Ishikawa (cell line): ENCODE measurements at regions not wholly inside any gene's neighbourhood (a gene's known extent, or its start where the extent isn't known, plus 50 kb on each side); places are given as distances from the start of the nearest gene placed in this dataset.

Experiments
- CEBPB ChIP-seq: IDR thresholded peaks from 2 replicates; pipeline ENCODE4 v1.6.1; 2012
- CREB1 ChIP-seq: IDR thresholded peaks from 2 replicates; pipeline ENCODE4 v1.6.1; 2012; ENCODE audit warnings: low read depth
- EGR1 ChIP-seq: IDR thresholded peaks from 2 replicates; pipeline ENCODE4 v1.6.1; 2012
- EP300 ChIP-seq: IDR thresholded peaks from 2 replicates; pipeline ENCODE4 v1.6.1; 2012; ENCODE audit warnings: borderline replicate concordance
- FOXM1 ChIP-seq: IDR thresholded peaks from 2 replicates; pipeline ENCODE4 v1.6.1; 2012; ENCODE audit warnings: low read depth, borderline replicate concordance
- NFIC ChIP-seq: IDR thresholded peaks from 2 replicates; pipeline ENCODE4 v1.6.1; 2012
- RAD21 ChIP-seq: IDR thresholded peaks from 2 replicates; pipeline ENCODE4 v1.6.1; 2012; ENCODE audit warnings: low read depth
- TAF1 ChIP-seq: IDR thresholded peaks from 2 replicates; pipeline ENCODE4 v1.6.1; 2012; ENCODE audit warnings: low read depth, mild to moderate bottlenecking
- TCF12 ChIP-seq: IDR thresholded peaks from 2 replicates; pipeline ENCODE4 v1.6.1; 2012; ENCODE audit warnings: low read depth
- TEAD4 ChIP-seq: IDR thresholded peaks from 2 replicates; pipeline ENCODE4 v1.6.1; 2012
- YY1 ChIP-seq: IDR thresholded peaks from 2 replicates; pipeline ENCODE4 v1.6.1; 2012; ENCODE audit warnings: low read depth
- ZBTB7A ChIP-seq: IDR thresholded peaks from 2 replicates; pipeline ENCODE4 v1.6.1; 2012; ENCODE audit warnings: low read depth
- TF ChIP-seq, protein P1 (sequence below): IDR thresholded peaks from 2 replicates; pipeline ENCODE4 v1.6.1; 2012
- TF ChIP-seq, protein P2 (sequence below): IDR thresholded peaks from 2 replicates; pipeline ENCODE4 v1.6.1; 2012
- TF ChIP-seq, protein P3 (sequence below): IDR thresholded peaks from 2 replicates; pipeline ENCODE4 v1.6.1; 2012; ENCODE audit warnings: low read depth, mild to moderate bottlenecking

DNA sequence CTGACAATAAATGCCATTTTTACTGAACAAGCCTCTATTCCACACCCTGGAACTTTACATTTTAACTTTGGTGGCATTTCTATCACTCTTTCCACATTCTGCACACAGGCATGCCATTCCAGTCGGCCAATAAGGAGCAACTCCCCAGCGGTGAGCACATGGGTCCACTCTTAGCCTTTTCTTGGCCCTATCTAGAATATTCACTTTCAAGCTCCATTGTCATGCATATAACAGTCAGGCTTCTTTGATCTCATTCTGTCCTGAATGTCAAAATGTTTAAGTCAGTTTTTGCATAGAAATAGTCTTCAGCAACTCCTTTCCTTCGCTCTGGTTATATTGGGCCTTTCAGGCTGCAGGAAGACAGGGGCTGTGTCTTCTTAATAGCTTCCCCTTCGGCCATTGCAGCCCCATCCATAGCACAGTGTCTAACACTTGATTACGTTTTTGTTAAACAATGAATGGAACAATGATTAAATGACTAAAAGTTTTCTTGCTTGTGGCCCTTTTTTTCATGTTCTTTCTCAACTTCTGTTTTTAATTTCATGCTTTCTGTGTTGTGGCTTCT, 427.3 kb downstream of the MFSD1 start:
- no peak for TF ChIP-seq TAF1
- TF ChIP-seq, protein P1, sequence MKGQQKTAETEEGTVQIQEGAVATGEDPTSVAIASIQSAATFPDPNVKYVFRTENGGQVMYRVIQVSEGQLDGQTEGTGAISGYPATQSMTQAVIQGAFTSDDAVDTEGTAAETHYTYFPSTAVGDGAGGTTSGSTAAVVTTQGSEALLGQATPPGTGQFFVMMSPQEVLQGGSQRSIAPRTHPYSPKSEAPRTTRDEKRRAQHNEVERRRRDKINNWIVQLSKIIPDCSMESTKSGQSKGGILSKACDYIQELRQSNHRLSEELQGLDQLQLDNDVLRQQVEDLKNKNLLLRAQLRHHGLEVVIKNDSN, result no peak
- no peak for TF ChIP-seq FOXM1
- TF ChIP-seq YY1, result no peak
- TF ChIP-seq NFIC, result no peak
- no peak for TF ChIP-seq TEAD4
- TF ChIP-seq EP300, result no peak
- TF ChIP-seq, protein P2, sequence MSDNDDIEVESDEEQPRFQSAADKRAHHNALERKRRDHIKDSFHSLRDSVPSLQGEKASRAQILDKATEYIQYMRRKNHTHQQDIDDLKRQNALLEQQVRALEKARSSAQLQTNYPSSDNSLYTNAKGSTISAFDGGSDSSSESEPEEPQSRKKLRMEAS, result no peak
- no peak for TF ChIP-seq CREB1
- no peak for TF ChIP-seq CEBPB
- no peak for TF ChIP-seq RAD21
- TF ChIP-seq ZBTB7A, result no peak
- TF ChIP-seq EGR1, result no peak

DNA sequence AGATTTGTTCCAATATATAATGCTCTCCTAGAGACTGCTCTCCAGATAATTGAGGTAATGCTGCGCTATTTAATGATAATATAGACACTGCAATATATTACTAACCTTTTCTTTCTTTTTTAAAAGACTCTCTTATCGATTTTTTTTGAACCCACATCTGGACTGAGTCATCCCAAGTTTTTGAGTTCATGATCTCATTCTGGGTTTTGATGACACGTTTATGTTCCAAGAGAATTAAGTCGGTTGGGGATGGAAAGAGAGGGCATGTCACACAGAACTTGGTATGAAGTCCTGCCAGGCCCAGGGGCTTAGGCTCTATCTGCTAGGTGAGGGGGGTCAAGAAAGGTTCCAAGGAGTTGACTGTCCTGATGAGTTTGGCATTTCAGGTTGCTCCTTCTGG, 431.1 kb downstream of the MFSD1 start:
- TF ChIP-seq RAD21, result no peak
- TF ChIP-seq ZBTB7A, result no peak
- TF ChIP-seq EP300, result no peak
- TF ChIP-seq, protein P1, result no peak
- no peak for TF ChIP-seq TCF12
- TF ChIP-seq TAF1, result no peak
- no peak for TF ChIP-seq CREB1
- no peak for TF ChIP-seq FOXM1
- TF ChIP-seq CEBPB, result no peak
- TF ChIP-seq, protein P2, result no peak
- no peak for TF ChIP-seq YY1
- TF ChIP-seq, protein P3, sequence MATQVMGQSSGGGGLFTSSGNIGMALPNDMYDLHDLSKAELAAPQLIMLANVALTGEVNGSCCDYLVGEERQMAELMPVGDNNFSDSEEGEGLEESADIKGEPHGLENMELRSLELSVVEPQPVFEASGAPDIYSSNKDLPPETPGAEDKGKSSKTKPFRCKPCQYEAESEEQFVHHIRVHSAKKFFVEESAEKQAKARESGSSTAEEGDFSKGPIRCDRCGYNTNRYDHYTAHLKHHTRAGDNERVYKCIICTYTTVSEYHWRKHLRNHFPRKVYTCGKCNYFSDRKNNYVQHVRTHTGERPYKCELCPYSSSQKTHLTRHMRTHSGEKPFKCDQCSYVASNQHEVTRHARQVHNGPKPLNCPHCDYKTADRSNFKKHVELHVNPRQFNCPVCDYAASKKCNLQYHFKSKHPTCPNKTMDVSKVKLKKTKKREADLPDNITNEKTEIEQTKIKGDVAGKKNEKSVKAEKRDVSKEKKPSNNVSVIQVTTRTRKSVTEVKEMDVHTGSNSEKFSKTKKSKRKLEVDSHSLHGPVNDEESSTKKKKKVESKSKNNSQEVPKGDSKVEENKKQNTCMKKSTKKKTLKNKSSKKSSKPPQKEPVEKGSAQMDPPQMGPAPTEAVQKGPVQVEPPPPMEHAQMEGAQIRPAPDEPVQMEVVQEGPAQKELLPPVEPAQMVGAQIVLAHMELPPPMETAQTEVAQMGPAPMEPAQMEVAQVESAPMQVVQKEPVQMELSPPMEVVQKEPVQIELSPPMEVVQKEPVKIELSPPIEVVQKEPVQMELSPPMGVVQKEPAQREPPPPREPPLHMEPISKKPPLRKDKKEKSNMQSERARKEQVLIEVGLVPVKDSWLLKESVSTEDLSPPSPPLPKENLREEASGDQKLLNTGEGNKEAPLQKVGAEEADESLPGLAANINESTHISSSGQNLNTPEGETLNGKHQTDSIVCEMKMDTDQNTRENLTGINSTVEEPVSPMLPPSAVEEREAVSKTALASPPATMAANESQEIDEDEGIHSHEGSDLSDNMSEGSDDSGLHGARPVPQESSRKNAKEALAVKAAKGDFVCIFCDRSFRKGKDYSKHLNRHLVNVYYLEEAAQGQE, result no peak
- no peak for TF ChIP-seq NFIC

DNA sequence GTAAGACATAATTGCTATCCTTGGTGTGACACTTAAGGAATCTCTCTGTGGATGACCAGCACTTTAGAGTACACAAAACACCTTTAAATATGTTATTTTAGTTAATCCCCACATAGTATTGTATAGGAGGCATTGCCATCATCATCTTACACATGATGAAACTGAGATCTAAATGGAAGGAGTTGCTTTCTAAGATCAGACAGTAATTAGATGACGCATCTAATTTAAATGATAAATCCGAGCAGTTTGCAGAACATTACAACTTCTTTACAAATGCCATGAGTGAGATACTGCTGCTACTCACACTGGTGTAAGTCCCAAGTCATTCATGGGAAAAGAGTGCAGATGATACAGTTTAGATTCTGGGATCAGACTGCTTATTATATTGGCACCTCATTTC, 431.9 kb downstream of the MFSD1 start:
- TF ChIP-seq, protein P3, result no peak
- TF ChIP-seq, protein P1, result no peak
- TF ChIP-seq EGR1, result no peak
- TF ChIP-seq YY1, result no peak
- TF ChIP-seq ZBTB7A, result no peak
- TF ChIP-seq, protein P2, result no peak
- TF ChIP-seq TCF12, result no peak
- TF ChIP-seq FOXM1, result no peak
- no peak for TF ChIP-seq NFIC
- TF ChIP-seq CREB1, result no peak
- no peak for TF ChIP-seq TAF1

DNA sequence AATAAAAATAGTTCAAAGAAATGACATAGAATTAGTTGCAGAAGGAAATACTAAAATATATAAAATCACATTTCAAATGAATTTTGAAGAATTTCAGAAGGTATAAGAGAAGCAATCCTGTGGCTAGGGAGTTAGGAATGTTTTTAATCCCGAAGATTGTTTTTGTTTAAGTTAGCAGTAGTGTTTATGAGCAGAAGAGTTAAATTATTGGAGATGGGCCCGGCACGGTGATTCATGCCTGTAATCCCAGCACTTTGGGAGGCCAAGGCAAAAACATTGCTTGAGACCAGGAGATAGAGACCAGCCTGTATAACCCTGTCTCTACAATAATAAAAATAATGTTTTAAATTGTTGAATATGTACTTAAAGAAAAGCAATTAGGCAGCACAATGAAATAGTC, 432.5 kb downstream of the MFSD1 start:
- TF ChIP-seq TCF12 (no peak), RAD21 (no peak), ZBTB7A (no peak), NFIC (no peak), FOXM1 (no peak), EP300 (no peak), CEBPB (no peak), EGR1 (no peak), CREB1 (no peak), YY1 (no peak), TAF1 (no peak)
- TF ChIP-seq, protein P3, result no peak
- TF ChIP-seq, protein P1, result no peak
- TF ChIP-seq, protein P2, result no peak
